ENCODE measurements at regions not wholly inside any gene's neighbourhood (a gene's known extent, or its start where the extent isn't known, plus 50 kb on each side); places are given as distances from the start of the nearest gene placed in this dataset.

DNA sequence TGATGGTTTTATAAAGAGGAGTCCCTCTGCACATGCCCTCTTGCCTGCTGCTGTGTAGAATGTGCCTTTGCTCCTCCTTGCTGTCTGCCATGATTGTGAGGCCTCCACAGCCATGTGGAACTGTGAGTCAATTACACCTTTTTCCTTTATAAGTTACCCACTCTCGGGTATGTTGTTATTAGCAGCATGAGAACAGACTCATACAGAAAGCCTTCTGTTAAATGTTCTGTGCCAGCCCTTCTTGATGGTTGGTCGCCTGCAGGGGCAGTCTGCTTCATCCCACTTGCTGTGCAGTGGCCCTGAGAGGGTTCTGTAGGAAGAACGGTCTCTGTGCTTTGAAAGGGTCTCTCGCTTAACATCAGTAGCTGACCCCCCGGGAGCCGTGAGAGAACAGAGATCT lies 248.9 kb upstream of the IGFBP3 start:
- TF ChIP-seq, protein P1, sequence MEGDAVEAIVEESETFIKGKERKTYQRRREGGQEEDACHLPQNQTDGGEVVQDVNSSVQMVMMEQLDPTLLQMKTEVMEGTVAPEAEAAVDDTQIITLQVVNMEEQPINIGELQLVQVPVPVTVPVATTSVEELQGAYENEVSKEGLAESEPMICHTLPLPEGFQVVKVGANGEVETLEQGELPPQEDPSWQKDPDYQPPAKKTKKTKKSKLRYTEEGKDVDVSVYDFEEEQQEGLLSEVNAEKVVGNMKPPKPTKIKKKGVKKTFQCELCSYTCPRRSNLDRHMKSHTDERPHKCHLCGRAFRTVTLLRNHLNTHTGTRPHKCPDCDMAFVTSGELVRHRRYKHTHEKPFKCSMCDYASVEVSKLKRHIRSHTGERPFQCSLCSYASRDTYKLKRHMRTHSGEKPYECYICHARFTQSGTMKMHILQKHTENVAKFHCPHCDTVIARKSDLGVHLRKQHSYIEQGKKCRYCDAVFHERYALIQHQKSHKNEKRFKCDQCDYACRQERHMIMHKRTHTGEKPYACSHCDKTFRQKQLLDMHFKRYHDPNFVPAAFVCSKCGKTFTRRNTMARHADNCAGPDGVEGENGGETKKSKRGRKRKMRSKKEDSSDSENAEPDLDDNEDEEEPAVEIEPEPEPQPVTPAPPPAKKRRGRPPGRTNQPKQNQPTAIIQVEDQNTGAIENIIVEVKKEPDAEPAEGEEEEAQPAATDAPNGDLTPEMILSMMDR (IDR thresholded peaks at IDR 0.05), result no peak
- no peak for TF ChIP-seq POLR2A (IDR thresholded peaks at IDR 0.05)
